GM12878 (cell line): ENCODE measurements at regions not wholly inside any gene's neighbourhood (a gene's known extent, or its start where the extent isn't known, plus 50 kb on each side); places are given as distances from the start of the nearest gene placed in this dataset.

Experiments used
- CREM ChIP-seq: IDR thresholded peaks from 2 replicates; pipeline ENCODE4 v1.6.1; 2014; ENCODE audit warnings: antibody characterized with exemption, low read depth
- EZH2 ChIP-seq: IDR thresholded peaks from 2 replicates; pipeline ENCODE4 v1.6.1; 2012; ENCODE audit warnings: low read depth, mild to moderate bottlenecking, control low read depth, inconsistent platforms, low read length, borderline replicate concordance; ENCODE audit not compliant: control insufficient read depth
- MEF2B ChIP-seq: fragments of 450-650 bp; IDR thresholded peaks from 2 replicates; pipeline ENCODE4 v1.6.1; 2018; ENCODE audit warnings: mild to moderate bottlenecking, moderate library complexity; ENCODE audit not compliant: partially characterized antibody, poor library complexity, severe bottlenecking
- MTA3 ChIP-seq: IDR thresholded peaks from 2 replicates; pipeline ENCODE4 v1.6.1; 2012; ENCODE audit warnings: low read length, inconsistent platforms, borderline replicate concordance
- NBN ChIP-seq: fragments of 450-650 bp; IDR thresholded peaks from 2 replicates; pipeline ENCODE4 v1.6.1; 2016
- POLR2A ChIP-seq: IDR thresholded peaks from 2 replicates; pipeline ENCODE4 v1.6.1; 2011; ENCODE audit warnings: low read depth, mild to moderate bottlenecking, low read length
- POLR2AphosphoS5 ChIP-seq: IDR thresholded peaks from 2 replicates; pipeline ENCODE4 v1.6.1; 2011; ENCODE audit warnings: mild to moderate bottlenecking, low read length, inconsistent platforms
- TF ChIP-seq, protein P1 (sequence below): fragments of 450-650 bp; IDR thresholded peaks from 2 replicates; pipeline ENCODE4 v1.6.1; 2017; ENCODE audit warnings: mild to moderate bottlenecking, moderate library complexity
- TF ChIP-seq, protein P2 (sequence below), 3 experiments: IDR thresholded peaks in 2 of 3; conservative IDR thresholded peaks in 1 of 3; 2 replicates each; pipeline ENCODE4 v1.5.1; 2011; ENCODE audit warnings: low read depth in 3 of 3, low read length in 3 of 3, mild to moderate bottlenecking in 3 of 3, control low read depth in 2 of 3, moderate library complexity in 2 of 3, inconsistent platforms in 1 of 3, mixed read lengths in 1 of 3; ENCODE audit not compliant: control insufficient read depth in 2 of 3, insufficient read depth in 1 of 3; ENCODE audit errors: extremely low read depth in 1 of 3

DNA sequence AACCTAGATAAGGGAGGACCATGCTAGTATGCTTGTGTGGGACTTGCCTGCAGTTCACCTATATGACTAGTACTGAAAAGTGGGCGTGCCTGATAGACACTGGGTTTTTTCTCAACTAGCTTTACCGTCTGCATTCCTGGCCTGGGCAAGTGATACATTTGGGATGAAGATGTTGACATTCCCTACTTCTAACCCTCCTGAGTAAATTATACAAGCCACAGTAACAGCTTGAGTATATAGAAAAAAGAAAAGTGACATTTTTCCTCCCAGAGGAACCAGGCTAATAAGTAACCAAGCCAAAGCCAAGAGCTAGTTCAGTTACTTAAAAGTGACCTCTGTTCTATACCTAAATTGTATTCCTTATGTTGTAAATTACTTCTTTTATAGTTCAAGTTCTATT, 153.8 kb upstream of the CYLC2 start:
- TF ChIP-seq NBN (no peak), EZH2 (no peak), POLR2AphosphoS5 (no peak), MTA3 (no peak), POLR2A (no peak), CREM (no peak), MEF2B (no peak)
- TF ChIP-seq, protein P1, sequence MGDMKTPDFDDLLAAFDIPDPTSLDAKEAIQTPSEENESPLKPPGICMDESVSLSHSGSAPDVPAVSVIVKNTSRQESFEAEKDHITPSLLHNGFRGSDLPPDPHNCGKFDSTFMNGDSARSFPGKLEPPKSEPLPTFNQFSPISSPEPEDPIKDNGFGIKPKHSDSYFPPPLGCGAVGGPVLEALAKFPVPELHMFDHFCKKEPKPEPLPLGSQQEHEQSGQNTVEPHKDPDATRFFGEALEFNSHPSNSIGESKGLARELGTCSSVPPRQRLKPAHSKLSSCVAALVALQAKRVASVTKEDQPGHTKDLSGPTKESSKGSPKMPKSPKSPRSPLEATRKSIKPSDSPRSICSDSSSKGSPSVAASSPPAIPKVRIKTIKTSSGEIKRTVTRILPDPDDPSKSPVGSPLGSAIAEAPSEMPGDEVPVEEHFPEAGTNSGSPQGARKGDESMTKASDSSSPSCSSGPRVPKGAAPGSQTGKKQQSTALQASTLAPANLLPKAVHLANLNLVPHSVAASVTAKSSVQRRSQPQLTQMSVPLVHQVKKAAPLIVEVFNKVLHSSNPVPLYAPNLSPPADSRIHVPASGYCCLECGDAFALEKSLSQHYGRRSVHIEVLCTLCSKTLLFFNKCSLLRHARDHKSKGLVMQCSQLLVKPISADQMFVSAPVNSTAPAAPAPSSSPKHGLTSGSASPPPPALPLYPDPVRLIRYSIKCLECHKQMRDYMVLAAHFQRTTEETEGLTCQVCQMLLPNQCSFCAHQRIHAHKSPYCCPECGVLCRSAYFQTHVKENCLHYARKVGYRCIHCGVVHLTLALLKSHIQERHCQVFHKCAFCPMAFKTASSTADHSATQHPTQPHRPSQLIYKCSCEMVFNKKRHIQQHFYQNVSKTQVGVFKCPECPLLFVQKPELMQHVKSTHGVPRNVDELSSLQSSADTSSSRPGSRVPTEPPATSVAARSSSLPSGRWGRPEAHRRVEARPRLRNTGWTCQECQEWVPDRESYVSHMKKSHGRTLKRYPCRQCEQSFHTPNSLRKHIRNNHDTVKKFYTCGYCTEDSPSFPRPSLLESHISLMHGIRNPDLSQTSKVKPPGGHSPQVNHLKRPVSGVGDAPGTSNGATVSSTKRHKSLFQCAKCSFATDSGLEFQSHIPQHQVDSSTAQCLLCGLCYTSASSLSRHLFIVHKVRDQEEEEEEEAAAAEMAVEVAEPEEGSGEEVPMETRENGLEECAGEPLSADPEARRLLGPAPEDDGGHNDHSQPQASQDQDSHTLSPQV: no peak
- TF ChIP-seq, protein P2, sequence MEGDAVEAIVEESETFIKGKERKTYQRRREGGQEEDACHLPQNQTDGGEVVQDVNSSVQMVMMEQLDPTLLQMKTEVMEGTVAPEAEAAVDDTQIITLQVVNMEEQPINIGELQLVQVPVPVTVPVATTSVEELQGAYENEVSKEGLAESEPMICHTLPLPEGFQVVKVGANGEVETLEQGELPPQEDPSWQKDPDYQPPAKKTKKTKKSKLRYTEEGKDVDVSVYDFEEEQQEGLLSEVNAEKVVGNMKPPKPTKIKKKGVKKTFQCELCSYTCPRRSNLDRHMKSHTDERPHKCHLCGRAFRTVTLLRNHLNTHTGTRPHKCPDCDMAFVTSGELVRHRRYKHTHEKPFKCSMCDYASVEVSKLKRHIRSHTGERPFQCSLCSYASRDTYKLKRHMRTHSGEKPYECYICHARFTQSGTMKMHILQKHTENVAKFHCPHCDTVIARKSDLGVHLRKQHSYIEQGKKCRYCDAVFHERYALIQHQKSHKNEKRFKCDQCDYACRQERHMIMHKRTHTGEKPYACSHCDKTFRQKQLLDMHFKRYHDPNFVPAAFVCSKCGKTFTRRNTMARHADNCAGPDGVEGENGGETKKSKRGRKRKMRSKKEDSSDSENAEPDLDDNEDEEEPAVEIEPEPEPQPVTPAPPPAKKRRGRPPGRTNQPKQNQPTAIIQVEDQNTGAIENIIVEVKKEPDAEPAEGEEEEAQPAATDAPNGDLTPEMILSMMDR (IDR thresholded peaks at IDR 0.05 in 2 of 3, conservative IDR thresholded peaks at IDR 0.05 in 1 of 3; ENCODE audit: control insufficient read depth in 2 of 3, extremely low read depth in 1 of 3, insufficient read depth in 1 of 3, low read depth in 3 of 3, low read length in 3 of 3): no peak
